ENCODE measurements at regions not wholly inside any gene's neighbourhood (a gene's known extent, or its start where the extent isn't known, plus 50 kb on each side); places are given as distances from the start of the nearest gene placed in this dataset.

DNA sequence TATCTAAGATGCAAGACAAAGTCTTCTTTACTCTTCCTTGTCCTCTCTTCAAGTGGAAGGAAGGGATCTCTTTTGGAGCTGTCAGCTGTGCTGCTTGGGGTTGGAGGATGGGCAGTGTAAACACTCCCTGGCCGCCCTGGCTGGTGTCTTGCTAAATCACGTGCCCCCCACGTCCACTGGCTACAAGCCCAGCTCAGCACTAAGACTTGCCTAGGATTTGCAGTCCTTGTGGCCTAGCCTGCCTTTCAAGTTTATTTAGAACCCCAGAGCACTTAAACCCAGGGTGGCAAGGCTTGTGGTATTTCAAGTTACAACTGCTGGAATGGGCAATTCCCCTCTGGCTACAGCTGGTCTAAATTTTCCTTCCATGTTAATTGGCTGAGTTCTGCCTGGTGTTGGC is 272.4 kb upstream of the MYO3A start:
- no peaks in the 10 kb centered on the region for H3K4me1 ChIP-seq
- H3K36me3 ChIP-seq: no peaks in the 10 kb centered on the region
- H3K4me3 ChIP-seq: no peak overlapping the region
- no peaks in the 10 kb centered on the region for H3K27me3 ChIP-seq
- H3K27ac ChIP-seq: no peak overlapping the region
- no peak for DNase-seq (ENCODE audit: low spot score in 2 of 2)
- intact Hi-C loops (cut with DNase I; ENCODE audit: low total_unique reads): no loop called here
- TF ChIP-seq, protein P1, sequence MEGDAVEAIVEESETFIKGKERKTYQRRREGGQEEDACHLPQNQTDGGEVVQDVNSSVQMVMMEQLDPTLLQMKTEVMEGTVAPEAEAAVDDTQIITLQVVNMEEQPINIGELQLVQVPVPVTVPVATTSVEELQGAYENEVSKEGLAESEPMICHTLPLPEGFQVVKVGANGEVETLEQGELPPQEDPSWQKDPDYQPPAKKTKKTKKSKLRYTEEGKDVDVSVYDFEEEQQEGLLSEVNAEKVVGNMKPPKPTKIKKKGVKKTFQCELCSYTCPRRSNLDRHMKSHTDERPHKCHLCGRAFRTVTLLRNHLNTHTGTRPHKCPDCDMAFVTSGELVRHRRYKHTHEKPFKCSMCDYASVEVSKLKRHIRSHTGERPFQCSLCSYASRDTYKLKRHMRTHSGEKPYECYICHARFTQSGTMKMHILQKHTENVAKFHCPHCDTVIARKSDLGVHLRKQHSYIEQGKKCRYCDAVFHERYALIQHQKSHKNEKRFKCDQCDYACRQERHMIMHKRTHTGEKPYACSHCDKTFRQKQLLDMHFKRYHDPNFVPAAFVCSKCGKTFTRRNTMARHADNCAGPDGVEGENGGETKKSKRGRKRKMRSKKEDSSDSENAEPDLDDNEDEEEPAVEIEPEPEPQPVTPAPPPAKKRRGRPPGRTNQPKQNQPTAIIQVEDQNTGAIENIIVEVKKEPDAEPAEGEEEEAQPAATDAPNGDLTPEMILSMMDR (IDR thresholded peaks at IDR 0.05): no peak
- TF ChIP-seq POLR2AphosphoS5 (IDR thresholded peaks at IDR 0.05) (no peak), POLR2A (IDR thresholded peaks at IDR 0.05) (no peak)
- peaks cover 0 to 9% of the 10 kb centered on the region in 2 donors for H3K9me3 ChIP-seq

DNA sequence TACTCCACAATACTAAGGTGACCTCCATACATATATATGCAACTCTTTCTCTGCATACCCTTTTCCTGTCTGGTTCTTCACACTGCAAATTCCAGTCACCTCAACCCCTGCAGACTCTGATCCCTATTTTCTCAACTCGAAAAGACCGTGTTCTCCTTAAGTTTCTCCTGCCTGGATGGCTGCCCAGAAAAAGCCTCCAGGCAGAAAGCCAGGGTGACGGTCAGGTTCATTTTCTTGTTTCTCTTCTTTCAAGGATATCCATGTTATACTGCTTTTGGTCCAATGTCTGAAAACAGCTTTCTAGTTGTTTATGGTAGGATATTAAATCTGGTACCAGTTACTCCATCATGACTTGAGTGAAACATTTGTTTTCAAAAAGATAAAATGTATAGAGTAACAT is 267.8 kb upstream of the MYO3A start:
- Histone ChIP-seq H3K4me1 (no peaks in the 10 kb centered on the region), H3K27ac (no peak overlapping the region), H3K36me3 (no peaks in the 10 kb centered on the region), H3K27me3 (no peaks in the 10 kb centered on the region), H3K9me3 (peaks cover 0 to 8% of the 10 kb centered on the region in 2 donors), H3K4me3 (no peak overlapping the region)
- no peak for DNase-seq (ENCODE audit: low spot score in 2 of 2)
- TF ChIP-seq POLR2AphosphoS5 (IDR thresholded peaks at IDR 0.05) (no peak), POLR2A (IDR thresholded peaks at IDR 0.05) (no peak)
- TF ChIP-seq, protein P1 (IDR thresholded peaks at IDR 0.05): no peak
- intact Hi-C loops (cut with DNase I; ENCODE audit: low total_unique reads): no loop called here

DNA sequence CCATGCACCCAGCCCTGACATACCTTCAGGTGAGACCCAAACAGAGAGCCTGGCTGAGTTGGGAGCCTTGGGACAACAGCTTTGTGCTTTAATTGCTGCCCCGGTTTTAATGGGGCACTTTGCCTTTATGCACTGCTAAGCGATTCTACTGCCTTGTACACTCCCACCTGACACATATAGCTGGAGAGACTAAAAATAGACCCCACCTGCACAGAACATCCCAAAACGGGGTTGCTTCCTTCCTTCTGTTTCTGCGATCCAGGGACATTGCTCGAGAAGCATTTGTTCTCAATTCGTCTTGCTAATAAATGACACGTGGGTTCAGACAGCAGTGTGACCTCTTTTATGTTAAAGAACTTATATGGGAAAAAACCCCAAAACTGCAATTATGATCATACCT is 258.8 kb upstream of the MYO3A start:
- Histone ChIP-seq H3K4me3 (no peak overlapping the region), H3K36me3 (no peaks in the 10 kb centered on the region), H3K9me3 (no peaks in the 10 kb centered on the region), H3K27me3 (no peaks in the 10 kb centered on the region), H3K27ac (no peak overlapping the region), H3K4me1 (no peaks in the 10 kb centered on the region)
- intact Hi-C loops (cut with DNase I; ENCODE audit: low total_unique reads): no loop called here
- no peak for DNase-seq (ENCODE audit: low spot score in 2 of 2)
- TF ChIP-seq, protein P1 (IDR thresholded peaks at IDR 0.05): no peak
- TF ChIP-seq POLR2A (IDR thresholded peaks at IDR 0.05) (no peak), POLR2AphosphoS5 (IDR thresholded peaks at IDR 0.05) (no peak)

DNA sequence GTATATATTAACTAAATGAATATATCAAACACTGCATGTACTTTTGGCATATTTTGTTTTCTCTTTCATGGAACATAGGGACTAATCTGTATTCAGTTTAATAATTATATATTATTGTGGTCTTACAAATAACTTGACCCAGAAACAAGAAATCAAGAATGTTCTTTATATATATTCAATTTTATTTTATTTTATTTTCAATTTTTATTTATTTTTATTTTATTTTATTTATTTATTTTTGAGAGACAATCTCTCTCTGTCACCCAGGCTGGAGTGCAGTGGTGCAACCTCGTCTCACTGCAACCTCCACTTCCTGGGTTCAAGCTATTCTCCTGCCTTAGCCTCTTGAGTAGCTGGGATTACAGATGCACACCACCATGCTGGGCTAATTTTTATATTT is 258.4 kb upstream of the MYO3A start:
- Histone ChIP-seq H3K27ac (no peak overlapping the region), H3K36me3 (no peaks in the 10 kb centered on the region), H3K27me3 (no peaks in the 10 kb centered on the region), H3K4me3 (no peak overlapping the region), H3K4me1 (no peaks in the 10 kb centered on the region), H3K9me3 (no peaks in the 10 kb centered on the region)
- DNase-seq (ENCODE audit: low spot score in 2 of 2): no peak
- intact Hi-C loops (cut with DNase I; ENCODE audit: low total_unique reads): no loop called here
- TF ChIP-seq POLR2A (IDR thresholded peaks at IDR 0.05): no peak
- TF ChIP-seq POLR2AphosphoS5 (IDR thresholded peaks at IDR 0.05): no peak
- TF ChIP-seq, protein P1 (IDR thresholded peaks at IDR 0.05): no peak

DNA sequence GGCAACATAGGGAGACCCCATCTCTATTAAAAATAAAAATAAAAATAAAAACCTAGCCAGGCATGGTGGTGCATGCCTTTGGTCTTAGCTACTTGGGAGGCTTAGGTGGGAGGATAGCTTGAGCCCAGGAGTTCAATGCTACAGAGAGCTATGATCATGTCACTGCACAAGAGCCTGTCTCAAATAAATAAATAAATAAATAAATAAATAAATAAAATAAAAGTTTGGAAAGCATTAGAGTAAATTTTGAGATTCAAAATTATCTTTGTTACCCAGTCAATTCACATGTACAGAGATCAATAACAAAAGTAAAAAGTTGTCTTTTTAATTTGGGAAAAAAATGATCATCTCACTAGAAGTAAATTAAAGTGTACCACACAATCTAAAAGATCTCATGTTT is 255.8 kb upstream of the MYO3A start:
- no peak for DNase-seq (ENCODE audit: low spot score in 2 of 2)
- H3K4me3 ChIP-seq: no peak overlapping the region
- no peaks in the 10 kb centered on the region for H3K9me3 ChIP-seq
- intact Hi-C loops (cut with DNase I; ENCODE audit: low total_unique reads): no loop called here
- no peaks in the 10 kb centered on the region for H3K36me3 ChIP-seq
- no peaks in the 10 kb centered on the region for H3K4me1 ChIP-seq
- no peaks in the 10 kb centered on the region for H3K27me3 ChIP-seq
- H3K27ac ChIP-seq: no peak overlapping the region
- TF ChIP-seq, protein P1 (IDR thresholded peaks at IDR 0.05): no peak
- no peak for TF ChIP-seq POLR2A (IDR thresholded peaks at IDR 0.05)

Measured in breast epithelium (tissue), 4 donors.